ENCODE measurements at regions not wholly inside any gene's neighbourhood (a gene's known extent, or its start where the extent isn't known, plus 50 kb on each side); places are given as distances from the start of the nearest gene placed in this dataset.
A peak's percentile ranks its signal among the peaks of the same experiment; 100 is the strongest.

DNA sequence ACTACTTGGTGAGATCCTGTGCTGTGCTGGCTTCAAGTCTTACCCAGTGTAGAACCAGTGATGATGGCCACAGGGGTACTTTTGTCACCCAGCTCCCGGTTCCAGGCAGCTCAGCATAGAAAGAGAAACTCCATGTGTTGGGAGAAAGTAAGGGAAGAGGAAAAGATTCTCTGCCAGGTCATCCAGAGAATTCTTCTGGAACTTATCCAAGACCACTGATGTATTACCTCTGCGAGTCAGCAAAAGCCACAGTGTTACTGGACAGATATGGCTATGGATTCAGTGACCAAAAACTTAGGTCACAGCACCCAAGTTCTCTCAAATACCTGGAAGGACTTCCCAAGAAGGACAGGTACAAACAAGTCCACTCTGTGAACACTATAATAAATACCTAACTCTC lies 399.5 kb upstream of the MIR17HG start:
- DNase-seq: no peak

DNA sequence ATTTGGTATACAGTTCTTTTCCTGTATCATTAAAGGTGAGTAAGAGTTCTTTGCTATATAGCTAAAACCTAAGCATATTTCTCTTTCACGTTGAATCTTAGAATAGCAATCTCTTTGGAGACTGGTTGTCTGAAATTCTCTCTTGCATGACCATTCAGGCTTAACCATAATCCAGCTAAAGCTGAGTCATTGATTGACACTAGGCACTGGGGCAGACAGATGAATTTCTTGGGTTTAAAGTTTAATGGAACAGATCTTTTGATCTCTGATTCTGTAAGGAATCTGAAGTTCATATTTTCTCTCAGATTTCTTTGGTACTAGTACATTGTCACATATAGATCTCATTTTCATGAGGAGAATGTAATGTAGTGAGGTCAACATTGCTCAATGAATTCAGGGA lies 397.3 kb upstream of the MIR17HG start:
- no peak for DNase-seq

DNA sequence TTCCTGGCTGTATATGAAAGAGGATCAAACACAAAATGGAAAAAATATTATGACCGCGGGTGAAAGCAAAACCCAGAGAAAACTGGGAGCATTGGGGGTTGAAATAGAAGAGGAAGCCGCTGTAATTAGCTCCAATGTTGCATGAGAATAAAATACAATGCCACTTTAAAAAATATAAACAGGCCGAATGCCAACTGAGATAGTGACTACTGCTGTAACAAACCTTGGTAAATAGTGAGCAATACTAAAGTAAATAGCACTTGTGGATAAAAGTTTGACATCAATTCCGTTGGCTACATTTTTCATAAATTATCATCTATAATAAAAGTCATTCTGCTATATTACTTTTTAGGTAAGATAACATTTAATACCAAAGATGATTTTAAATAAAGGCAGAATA lies 395.8 kb upstream of the MIR17HG start:
- DNase-seq: no peak

DNA sequence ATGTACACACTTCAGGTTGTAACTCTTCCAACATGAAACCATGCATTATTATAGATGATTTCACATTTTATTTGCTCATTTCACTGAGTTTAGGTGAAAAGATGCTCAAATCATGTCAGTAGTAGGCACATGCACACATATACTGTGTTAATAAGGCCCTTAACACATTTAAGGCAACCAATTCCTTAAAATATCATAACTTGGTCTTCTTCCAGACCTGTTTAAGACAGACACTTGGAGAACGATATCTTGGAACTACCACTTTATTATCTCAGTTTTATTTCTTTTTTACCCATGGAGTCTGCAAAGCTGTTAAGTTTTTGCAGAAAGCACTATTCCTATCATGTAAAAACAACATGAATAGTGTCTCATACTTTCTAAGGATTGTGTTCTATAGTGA lies 395.2 kb upstream of the MIR17HG start:
- DNase-seq: no peak

DNA sequence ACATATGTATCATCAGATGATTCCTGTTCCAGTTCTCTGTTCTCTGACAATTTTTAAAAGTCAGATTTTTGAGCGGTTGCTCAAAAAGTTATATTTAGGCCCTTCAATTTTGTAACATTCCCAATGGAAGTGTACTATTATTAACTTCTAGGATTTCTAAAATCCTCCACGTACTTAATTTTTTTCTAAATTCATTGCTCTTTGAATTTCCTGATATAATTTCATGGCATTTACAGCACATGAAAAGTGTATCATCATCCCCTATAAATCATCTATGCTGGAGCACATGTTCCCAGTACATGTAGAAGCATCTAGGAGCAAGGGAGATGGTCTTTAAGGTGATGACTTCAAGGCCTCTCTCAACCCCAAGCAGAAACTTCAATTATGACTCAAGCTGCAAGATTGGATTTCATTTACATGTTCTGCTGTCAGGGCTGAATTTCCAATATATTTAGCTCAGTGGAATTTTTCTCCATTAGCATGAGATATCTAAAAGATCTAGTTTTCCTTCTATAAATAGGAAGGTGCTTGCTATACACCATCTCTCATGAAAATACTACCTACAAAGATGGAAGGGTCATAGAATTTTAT lies 392.8 kb upstream of the MIR17HG start:
- DNase-seq: no peak

DNA sequence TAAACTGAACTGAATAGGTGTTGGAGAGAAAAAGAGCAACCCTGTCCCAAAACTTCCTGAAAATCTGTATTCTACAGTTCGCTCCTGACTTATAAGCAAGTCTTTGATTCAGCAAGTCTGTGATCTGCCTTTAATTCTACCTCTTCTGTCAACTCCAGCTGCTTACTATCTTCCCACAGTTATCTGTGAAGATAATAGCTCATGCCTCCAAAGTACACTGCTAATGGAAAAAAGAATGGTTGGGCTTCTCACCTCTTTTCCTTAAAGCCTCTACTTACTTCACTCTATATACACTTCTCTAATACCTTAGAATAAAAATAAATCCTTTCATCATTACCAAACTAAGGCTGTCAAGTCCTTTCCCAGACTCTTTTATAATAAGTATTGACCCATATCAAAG lies 391.5 kb upstream of the MIR17HG start:
- DNase-seq: no peak

DNA sequence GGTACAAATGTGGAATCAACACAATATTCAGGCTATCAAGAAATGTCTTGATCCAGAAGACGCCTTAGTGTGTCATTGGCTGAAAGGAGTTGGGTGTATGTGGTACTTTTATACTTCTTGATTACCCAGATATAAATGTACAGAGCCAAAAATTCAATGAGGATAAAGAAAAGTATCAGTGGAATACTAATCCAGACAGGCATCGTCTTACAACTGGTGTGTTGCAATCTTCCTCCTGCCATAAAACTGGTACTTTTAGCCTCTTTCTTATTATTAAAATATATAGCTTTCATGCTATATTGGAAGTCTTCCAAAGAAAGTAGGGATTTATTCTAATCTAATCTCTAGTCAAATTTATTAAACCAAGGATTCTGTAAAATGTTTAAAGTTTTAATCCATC lies 388.6 kb upstream of the MIR17HG start:
- DNase-seq: no peak

DNA sequence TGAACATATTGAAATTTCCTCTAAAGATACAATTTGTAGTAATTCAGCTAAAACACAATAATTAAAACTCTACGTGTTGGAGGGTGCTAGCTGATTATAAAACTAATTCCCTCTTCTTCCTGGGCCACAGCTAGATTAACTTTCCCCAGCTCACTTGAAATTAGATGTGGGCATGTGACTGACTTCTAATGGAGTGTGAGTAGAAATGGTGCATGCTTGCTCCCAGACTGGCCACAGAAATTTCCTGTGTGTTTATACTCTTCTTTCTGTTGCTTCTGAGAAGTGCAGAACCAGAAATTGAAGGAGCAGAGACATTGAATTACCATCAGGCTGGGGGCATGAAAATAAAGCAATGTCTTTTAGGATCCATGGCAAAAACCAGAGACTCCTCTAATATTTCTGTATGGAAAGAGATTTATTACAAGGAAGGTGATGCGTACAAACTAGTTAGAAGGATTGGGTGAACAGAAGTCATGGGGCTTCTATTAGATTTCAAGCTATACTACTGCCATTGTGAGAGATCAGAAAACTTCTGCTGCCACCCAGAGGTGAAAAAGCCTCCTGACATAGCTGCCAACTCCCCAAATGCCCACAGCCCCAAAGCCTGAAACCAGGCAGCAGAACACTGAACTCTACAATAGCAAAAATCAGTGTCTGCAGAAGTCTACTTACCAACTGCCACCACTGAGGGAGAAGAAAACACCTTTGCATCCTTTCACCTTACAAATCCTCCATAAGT lies 379.2 kb upstream of the MIR17HG start:
- DNase-seq: peak; percentile 11

DNA sequence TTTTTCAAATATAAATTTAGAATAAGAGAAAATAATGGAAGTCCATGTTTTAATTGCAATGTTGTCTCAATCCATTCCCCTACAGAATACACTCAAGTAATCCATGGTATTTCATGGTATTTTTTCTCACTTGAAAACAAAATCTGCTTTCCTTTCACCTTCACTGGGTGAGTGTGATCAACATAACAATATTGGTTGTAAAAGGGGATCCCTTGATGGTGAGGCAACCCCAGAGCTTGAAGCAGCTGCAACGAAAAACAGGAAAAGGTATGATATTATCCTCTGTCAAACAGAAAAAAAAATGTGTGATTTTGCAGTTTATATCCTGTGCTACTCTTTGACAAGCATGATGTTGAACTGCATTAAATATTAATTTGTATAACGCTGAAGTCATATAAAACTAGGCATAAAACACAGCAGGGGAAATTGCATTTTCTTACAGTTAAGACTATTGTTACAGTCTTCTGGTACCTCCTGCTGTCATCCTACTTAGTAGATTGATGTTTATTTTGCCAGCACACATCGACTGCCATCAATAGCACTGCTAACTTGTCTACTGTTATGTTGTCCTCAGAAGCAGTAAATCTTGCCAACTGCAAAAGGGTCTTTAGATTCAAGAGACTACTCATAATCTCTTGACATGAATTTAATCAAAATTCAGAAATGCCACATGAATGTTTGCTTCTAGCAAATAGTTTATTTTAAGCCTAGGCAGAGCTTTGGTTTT lies 373.1 kb upstream of the MIR17HG start:
- DNase-seq: no peak

DNA sequence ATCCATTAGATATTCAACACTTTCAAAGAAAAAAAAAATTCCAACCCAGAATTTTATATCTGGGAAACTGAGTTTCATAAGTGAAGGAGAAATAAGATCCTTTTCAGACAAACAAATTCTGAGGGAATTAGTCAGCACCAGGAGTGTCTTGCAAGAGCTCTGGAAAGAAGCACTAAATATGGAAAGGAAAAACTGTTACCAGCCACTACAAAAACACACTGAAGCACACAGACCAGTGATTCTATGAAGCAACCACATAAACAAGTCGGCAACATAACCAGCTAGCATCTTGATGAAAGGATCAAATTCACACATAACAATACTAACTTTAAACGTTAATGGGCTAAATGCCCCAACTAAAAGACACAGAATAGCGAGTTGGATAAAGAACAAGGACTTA lies 368.4 kb upstream of the MIR17HG start:
- DNase-seq: no peak

DNA sequence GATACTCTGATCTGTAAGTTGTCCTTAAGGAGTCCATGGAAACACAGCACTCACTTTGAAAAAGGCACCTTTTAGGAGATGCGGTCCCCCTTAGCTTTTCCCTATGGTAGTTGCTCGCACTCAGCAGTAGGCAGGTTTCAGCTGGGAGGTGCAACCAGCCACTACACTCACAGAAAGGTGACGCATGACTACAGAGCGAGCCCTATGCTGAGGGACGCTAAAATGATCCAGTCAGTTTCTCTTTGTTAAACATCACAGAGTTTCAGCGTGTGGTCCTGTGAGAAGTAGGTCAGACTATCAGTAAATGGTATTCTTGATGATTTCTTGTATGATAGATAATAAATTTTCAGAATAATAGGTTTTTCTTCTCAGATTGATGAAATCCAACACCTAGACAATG lies 362.7 kb upstream of the MIR17HG start:
- no peak for DNase-seq

DNA sequence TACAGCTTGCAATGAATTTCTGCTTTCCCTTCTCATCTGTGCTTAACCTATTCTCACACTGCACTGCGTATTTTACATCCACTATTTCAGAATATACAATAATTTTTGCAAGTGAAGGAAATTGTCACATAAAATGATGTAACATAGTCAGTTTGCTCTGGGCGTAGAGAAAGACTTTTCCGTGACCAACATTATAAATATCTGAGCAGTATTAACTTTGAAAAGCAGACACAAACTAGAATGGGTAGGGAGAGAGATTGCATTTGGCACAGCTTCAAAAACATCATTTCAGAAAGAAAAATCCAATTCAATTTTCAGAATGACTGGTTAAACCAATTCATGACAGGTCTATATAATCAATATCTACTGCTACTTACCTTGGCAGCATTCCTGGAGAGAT lies 352.5 kb upstream of the MIR17HG start:
- DNase-seq: no peak

DNA sequence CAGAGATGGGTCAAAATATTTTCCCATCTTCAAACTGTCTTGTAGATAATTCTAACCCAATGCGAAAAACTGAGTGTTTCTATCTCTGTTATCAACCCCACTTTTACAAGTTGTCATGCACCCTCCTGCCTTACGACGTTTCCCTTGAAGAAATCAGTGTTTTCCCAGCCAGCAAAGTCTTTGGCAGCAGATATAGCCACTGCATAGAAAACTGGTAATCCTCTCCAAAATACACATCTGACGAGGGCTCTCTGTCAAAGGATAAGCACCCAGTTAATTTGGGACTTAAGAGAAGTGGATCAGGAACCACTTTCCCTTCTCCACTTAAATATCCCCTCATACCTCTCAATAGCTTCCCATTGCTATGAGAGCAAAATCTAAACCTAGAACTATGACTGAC lies 351.9 kb upstream of the MIR17HG start:
- DNase-seq: no peak

DNA sequence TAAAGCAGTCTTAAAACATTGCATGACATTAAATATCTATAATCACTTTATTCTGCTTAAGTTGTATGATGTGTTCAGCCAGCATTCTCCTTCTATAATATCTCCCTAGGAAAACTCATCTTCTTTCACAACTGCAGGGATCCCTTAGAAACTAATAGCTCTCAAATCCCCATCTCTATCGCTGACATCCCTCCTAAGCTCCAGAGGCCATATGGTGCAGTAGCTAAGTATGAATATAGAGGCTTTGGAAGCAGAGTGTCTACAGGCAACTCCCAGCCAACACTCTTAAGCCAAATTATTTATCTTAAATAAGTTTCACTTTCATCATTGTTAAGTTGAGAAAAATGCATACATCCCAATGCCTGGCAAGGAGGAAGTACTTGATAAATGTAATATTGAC lies 349.5 kb upstream of the MIR17HG start:
- no peak for DNase-seq

DNA sequence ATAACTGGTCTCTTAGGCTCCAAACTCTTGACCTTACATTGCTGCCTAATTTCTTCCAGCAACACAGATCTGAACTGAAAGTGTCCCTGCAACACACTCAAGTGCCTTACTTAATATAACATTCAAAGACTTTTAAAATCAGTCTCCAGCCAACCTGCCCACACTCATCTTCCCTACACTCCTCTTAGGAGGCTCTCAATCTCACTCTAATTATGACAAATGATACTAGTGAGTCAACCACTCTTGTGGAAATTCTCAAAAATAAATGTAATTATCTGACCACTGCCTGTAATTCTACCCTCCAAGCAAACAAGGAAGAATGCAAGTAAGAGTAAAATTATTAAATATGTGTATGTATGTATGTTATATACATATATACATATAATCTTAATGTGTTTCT lies 348.1 kb upstream of the MIR17HG start:
- no peak for DNase-seq

DNA sequence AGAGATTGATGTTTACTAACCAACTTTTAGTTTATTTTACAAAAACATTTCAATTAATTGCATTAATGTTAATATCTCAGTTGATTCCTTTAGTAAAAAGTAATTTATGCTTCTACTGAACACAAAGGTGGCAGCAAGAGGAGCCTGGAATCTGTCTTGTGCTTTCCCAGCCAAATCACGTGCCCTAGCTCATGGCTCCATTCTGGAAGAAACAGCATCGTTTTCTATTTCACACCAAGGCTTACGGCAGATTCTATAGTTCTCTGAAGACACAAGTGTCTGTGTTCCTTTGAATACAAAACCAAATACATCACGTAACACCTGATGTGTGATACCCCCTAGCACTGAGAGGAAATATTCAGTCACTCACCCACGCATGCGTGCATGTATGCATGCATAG lies 346.1 kb upstream of the MIR17HG start:
- no peak for DNase-seq

DNA sequence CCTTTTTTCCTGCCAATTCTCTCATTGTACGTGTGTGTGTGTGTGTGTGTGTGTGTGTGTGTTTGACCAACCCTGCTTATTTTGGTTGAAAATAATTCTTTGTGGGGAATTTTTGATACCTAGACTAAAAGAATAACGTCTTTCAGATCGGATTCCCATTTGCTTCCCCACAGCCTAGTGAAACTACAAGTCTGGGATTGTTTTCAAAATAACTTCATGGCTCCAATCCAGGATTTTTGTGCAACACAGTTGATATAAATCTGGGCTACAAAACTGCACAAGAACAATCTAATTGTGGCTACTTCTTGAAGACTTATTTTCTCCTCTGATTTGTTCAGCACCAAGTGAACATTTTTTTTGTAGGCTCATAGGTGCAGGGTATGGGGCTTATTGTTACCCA lies 332.8 kb upstream of the MIR17HG start:
- DNase-seq: no peak

DNA sequence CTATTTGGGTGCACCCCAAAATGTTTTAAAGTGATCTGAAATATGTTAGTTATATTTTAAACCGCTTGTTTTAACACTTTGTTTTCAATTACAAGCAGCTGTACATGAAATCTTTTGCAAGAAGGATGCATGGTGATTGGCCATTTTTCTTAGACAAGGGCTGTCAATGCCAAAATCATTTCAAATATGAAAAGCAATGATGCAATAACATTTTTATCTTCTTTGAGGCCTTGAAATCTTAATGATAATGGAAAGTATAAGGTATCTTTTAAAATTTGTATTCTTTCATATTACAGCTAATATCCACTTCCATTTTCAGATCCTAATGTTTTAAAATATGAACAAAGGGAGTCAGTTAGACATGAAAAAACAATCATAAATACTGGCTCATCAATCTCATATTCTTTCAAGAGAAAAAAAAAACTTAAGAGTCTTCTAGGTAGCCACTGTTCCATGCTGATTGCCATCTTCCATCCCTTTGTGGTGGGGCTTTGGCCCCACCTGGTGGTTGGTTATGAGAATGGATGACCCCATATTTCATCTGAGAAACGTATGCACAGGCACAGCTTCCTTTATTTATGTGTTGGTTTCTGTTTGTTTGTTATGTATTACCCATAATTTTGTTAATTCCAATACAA lies 330.3 kb upstream of the MIR17HG start:
- DNase-seq: no peak

DNA sequence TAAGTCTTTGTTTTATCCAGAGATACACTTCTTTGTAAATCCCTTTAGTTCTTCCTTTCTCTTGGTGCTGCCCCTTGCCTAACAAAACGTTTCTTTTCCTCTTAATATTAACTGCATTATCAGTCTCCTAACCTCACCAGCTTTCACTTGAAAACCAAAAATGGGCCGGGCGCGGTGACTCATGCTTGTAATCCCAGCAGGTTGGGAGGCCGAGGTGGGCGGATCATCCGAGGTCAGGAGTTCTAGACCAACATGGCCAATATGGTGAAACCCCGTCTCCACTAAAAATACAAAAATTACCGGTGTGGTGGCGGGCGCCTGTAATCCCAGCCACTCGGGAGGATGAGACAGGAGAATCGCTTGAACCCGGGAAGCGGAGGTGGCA lies 329.8 kb upstream of the MIR17HG start:
- DNase-seq: no peak

DNA sequence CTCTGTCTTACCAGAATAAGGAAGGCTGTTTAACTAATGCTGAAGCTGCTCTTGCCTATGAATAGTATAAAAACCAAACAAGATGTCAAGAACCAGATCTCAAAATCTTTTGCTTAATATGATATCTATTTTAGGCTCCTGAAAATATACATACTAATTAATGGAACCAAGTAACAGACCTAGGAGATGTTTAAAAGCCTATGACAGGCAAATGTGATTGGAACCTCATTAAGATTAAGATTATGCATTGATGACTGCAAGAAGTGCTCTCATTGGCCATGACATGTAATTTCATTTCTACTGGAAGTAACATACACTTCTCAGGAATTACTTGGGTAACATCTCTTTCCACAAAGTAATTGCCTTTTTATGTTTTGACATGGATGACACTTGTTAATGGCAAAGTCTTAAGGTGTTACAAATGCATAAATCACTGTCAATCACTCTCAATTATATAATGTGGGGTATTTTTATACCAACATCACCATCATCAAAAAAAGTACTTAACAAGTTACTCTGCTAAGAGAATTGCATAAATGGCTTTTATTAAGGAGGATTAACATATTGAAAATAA lies 326.9 kb upstream of the MIR17HG start:
- no peak for DNase-seq

DNA sequence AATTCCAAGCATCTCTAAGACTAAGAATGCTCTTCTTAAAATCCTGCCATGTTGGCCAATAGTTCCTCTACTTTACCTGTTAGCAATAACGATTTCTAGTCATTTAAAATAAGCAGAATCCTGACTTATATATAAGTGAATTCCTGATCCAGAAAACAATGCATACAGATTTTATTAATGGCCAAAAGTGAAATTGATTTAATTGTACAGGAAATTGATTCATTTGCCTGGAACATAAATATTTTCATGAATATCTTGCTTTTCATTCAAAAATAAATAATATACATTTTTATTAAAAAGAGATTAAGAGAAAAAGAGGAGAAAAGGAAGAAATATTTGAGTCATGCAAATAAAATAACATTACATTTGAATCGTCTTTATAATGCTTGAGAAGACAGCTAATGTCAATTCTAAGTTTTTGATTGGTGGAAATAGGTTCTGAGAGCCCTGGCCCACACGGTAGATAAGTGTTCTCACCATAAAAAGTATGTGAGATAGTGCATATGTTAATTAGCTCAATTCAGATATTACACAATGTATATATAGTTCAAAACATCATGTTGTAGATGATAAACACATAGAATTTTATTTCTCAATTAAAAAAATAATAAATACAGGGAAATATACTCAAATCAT lies 323.2 kb upstream of the MIR17HG start:
- no peak for DNase-seq

DNA sequence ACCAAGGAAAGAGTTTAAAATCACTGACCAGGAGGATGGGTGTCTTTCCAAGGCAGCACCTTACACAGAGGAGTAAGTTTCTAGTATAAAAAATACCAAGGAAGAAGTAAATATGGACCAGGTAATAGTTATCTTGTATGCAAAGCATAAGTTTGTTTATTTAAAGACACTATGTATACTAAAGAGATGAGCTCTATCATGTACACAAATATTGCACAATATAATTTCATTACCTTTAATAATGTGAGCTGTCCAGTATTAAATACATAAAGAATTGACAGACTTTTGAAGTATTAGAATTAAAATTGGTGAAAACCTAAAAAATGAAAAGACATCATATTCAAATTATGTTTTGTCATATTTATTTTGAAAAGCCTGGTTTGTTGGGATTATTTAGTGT lies 322.0 kb upstream of the MIR17HG start:
- DNase-seq: no peak

DNA sequence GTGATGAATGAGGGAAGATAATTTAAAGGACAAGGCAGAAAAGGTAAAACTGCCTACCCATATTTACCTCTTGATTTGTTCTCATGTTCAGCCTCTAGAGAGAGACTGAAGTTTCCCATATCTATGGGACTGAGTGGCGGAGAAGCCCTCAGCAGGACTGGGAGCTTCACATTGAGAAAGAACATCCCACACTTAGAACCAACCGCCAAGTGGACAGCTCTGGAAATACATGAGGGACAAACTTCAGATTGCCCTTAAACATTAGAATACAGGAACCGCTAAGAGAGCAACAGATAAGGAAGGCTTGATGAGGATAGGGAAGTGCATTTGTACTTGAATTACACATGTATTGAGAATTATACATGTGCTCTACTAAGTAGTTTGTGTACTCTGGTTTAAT lies 316.0 kb upstream of the MIR17HG start:
- DNase-seq: no peak

Measured in DMS153 (cell line).